Tibial artery (tissue), 4 donors: ENCODE measurements at regions not wholly inside any gene's neighbourhood (a gene's known extent, or its start where the extent isn't known, plus 50 kb on each side); places are given as distances from the start of the nearest gene placed in this dataset.
"Not testable (repeated sequence)": the region's sequence is repeated elsewhere in the genome, so short reads cannot be mapped to it uniquely, and the experiment has no call there.

Source experiments
- DNase-seq, 2 donors: peaks; one replicate each; pipeline ENCODE4 v3.0.0-alpha.2; 2019
- H3K27ac ChIP-seq, 2 donors: fragments of 200-600 bp; sonication (generic) in 1 of 2; 1 replicate in 1 of 2; 2 replicates in 1 of 2; pipeline ENCODE4 v1.5.1; 2018 to 2019; ENCODE audit warnings: mild to moderate bottlenecking in 1 of 2
- H3K27me3 ChIP-seq, 2 donors: fragments of 200-600 bp; sonication (generic) in 1 of 2; one replicate each; pipeline versions ENCODE4 v1.5.1 to v1.6.0; 2016 to 2019
- H3K36me3 ChIP-seq, 3 donors: fragments of 200-600 bp; sonication (generic) in 2 of 3; one replicate each; pipeline ENCODE4 v1.5.1; 2016 to 2019; ENCODE audit warnings: mild to moderate bottlenecking in 2 of 3
- H3K4me1 ChIP-seq, 4 donors: fragments of 200-600 bp; sonication (generic) in 2 of 4; 1 replicate in 3 of 4; 2 replicates in 1 of 4; pipeline ENCODE4 v1.5.1; 2016 to 2019
- H3K4me3 ChIP-seq, 2 donors: fragments of 200-600 bp; sonication (generic) in 1 of 2; 1 replicate in 1 of 2; 2 replicates in 1 of 2; pipeline ENCODE4 v1.5.1; 2018 to 2019; ENCODE audit warnings: mild to moderate bottlenecking in 2 of 2
- H3K9me3 ChIP-seq, 3 donors: fragments of 200-600 bp; sonication (generic) in 1 of 3; one replicate each; pipeline ENCODE4 v1.5.1; 2016 to 2019
- intact Hi-C: fragments of 100-400 bp; cut with DNase I; formaldehyde crosslinking; loops from one replicate; pipeline ENCODE4 v1.15.0; 2023; ENCODE audit warnings: low total_unique reads
- TF ChIP-seq, protein P1 (sequence below), 2 experiments: fragments of 200-600 bp in 1 of 2; fragments of 450-650 bp in 1 of 2; IDR thresholded peaks; one replicate each; pipeline ENCODE4 v1.5.1; 2017 to 2019; ENCODE audit warnings: antibody characterized with exemption in 2 of 2, mild to moderate bottlenecking in 1 of 2, moderate library complexity in 1 of 2

DNA sequence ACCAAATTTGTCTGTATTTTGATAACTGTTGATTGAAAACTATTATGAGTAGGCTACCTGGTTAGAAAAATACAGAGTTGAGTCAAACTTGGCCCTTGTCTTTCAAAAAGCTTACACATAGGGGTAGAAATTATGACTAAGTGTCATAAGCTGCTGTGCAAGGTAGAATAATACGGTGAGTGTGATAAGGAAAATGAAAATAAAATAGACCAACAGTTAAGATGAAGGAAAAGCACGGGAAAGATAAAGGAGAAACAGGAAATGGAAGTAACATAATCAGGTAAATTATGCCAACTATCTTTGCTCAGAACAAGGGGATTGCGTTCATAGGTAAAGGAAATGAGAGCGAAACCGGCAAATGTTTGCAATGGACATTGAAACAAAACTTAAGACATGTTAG is 302.5 kb downstream of the PCDH7 start:
- H3K4me1 ChIP-seq: peaks cover 0 to 18% (median 0%) of the 10 kb centered on the region in 4 donors
- no peaks in the 10 kb centered on the region for H3K27me3 ChIP-seq
- H3K4me3 ChIP-seq: no peak overlapping the region
- no peaks in the 10 kb centered on the region for H3K36me3 ChIP-seq
- H3K9me3 ChIP-seq: no peaks in the 10 kb centered on the region
- DNase-seq: no peak
- no peak overlapping the region for H3K27ac ChIP-seq
- TF ChIP-seq, protein P1, sequence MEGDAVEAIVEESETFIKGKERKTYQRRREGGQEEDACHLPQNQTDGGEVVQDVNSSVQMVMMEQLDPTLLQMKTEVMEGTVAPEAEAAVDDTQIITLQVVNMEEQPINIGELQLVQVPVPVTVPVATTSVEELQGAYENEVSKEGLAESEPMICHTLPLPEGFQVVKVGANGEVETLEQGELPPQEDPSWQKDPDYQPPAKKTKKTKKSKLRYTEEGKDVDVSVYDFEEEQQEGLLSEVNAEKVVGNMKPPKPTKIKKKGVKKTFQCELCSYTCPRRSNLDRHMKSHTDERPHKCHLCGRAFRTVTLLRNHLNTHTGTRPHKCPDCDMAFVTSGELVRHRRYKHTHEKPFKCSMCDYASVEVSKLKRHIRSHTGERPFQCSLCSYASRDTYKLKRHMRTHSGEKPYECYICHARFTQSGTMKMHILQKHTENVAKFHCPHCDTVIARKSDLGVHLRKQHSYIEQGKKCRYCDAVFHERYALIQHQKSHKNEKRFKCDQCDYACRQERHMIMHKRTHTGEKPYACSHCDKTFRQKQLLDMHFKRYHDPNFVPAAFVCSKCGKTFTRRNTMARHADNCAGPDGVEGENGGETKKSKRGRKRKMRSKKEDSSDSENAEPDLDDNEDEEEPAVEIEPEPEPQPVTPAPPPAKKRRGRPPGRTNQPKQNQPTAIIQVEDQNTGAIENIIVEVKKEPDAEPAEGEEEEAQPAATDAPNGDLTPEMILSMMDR (IDR thresholded peaks at IDR 0.05): no peak
- intact Hi-C loops: no loop called here

DNA sequence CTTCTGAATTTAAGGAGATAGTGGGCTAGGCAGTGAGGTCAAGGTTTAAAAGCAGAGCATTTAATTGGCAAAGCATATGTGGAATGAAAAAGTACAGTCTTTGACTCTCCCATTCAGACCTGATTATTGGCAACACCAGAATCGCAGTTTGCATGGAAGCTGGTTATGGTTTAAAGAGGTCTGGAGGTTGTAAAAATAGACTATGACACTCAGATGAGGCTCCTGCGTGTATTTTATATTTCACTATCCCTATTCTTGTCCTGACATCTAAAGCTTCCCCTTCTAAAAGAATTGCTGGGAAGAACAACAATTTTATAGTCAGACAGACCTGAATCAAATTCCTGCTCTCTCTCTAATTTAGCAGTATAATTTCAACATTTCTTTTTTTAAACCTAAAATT is 302.9 kb downstream of the PCDH7 start:
- intact Hi-C loops: no loop called here
- DNase-seq: no peak
- Histone ChIP-seq H3K27ac (no peak overlapping the region), H3K36me3 (no peaks in the 10 kb centered on the region), H3K9me3 (no peaks in the 10 kb centered on the region), H3K4me3 (no peak overlapping the region), H3K4me1 (peaks cover 0 to 18% (median 0%) of the 10 kb centered on the region in 4 donors), H3K27me3 (no peaks in the 10 kb centered on the region)
- TF ChIP-seq, protein P1 (IDR thresholded peaks at IDR 0.05): no peak

DNA sequence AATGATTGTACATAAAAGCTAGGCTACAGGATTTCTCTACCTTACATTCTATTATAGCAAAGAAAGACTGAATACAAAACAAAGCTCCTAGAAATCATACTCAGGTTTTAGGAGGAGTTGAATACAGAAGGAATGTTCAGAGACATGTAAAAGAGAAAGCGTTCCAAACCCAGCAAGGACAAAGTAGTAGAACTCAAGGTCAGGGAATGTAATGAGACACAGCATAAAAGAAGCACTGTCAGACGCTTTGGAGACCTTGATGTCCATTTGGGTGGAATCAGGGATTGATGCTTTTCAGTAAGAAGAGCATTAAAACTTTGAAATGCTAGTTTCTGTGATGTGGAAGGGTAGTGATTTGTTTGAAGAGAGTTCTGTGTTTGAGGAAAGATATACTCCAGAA is 303.6 kb downstream of the PCDH7 start:
- H3K9me3 ChIP-seq: no peaks in the 10 kb centered on the region
- H3K4me3 ChIP-seq: no peak overlapping the region
- intact Hi-C loops: no loop called here
- no peaks in the 10 kb centered on the region for H3K27me3 ChIP-seq
- no peaks in the 10 kb centered on the region for H3K36me3 ChIP-seq
- TF ChIP-seq, protein P1 (IDR thresholded peaks at IDR 0.05): no peak
- no peak for DNase-seq
- peaks cover 0 to 18% (median 0%) of the 10 kb centered on the region in 4 donors for H3K4me1 ChIP-seq
- no peak overlapping the region for H3K27ac ChIP-seq

DNA sequence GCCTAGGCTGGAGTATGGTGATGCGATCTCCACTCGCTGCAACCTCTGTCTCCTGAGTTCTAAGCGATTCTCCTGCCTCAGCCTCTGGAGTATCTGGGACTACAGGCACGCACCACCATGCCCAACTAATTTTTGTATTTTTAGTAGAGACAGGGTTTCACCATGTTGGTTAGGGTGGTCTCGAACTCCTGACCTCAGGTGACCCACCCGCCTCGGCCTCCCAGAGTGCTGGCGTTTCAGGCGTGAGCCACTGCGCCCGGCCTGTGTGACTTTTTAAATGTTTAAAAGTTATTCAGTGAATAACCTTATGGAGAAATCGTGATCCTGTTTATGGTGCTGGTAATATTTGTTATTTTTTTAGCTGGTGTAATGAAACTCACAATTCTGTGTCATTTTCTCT is 304.6 kb downstream of the PCDH7 start:
- DNase-seq, intact Hi-C loops, H3K27me3 ChIP-seq, H3K4me3 ChIP-seq, H3K27ac ChIP-seq, H3K9me3 ChIP-seq, H3K36me3 ChIP-seq: not testable (repeated sequence)
- peaks cover 0 to 18% (median 0%) of the 10 kb centered on the region in 4 donors for H3K4me1 ChIP-seq

DNA sequence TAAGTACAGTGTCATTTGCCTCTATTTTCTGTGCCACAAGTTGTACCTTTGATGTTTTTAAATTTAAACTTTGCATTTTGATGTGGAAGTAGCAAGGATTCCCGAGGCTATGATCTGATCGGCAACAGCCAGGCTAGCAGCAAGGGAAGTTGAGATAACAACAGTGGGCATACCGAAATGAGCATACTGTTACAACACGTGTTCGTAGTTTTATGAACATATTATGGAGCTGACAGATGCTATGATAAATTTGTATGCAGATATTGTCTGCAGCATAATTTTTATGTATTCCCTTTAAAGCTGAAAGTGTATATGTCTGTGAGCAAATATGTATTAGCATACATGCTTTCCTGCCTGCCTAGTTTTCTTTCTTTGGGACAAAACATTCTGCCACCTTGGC is 306.1 kb downstream of the PCDH7 start:
- no peak overlapping the region for H3K27ac ChIP-seq
- no peak for DNase-seq
- no peaks in the 10 kb centered on the region for H3K9me3 ChIP-seq
- TF ChIP-seq, protein P1 (IDR thresholded peaks at IDR 0.05): no peak
- no peaks in the 10 kb centered on the region for H3K36me3 ChIP-seq
- no peaks in the 10 kb centered on the region for H3K27me3 ChIP-seq
- no peak overlapping the region for H3K4me3 ChIP-seq
- intact Hi-C loops: no loop called here
- peaks cover 0 to 3% (median 0%) of the 10 kb centered on the region in 4 donors for H3K4me1 ChIP-seq

DNA sequence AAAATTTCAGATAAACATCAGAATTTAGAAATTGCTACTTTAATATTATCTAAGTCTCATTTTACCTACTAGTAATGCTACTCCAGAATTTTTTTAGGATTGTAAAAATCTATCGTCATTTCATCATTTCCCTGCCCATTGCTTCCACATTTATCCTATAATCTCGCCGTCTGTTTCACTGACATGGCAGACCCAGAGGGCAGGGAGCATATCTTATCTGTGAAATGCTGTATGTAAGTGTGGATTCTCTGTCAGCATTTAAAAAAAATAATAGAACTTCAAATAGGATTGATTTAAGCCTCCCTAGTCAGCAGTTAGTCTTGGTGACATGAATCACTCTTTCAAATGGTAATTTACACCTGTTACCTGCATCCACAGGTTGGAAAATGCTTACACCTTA is 314.4 kb downstream of the PCDH7 start:
- no peak for DNase-seq
- intact Hi-C loops: no loop called here
- no peaks in the 10 kb centered on the region for H3K36me3 ChIP-seq
- H3K4me1 ChIP-seq: peaks cover 0 to 6% (median 0%) of the 10 kb centered on the region in 4 donors
- H3K9me3 ChIP-seq: no peaks in the 10 kb centered on the region
- H3K27ac ChIP-seq: no peak overlapping the region
- TF ChIP-seq, protein P1 (IDR thresholded peaks at IDR 0.05): no peak
- no peaks in the 10 kb centered on the region for H3K27me3 ChIP-seq
- no peak overlapping the region for H3K4me3 ChIP-seq
